ENCODE measurements at regions not wholly inside any gene's neighbourhood (a gene's known extent, or its start where the extent isn't known, plus 50 kb on each side); places are given as distances from the start of the nearest gene placed in this dataset.
A peak's percentile ranks its signal among the peaks of the same experiment; 100 is the strongest.

DNA sequence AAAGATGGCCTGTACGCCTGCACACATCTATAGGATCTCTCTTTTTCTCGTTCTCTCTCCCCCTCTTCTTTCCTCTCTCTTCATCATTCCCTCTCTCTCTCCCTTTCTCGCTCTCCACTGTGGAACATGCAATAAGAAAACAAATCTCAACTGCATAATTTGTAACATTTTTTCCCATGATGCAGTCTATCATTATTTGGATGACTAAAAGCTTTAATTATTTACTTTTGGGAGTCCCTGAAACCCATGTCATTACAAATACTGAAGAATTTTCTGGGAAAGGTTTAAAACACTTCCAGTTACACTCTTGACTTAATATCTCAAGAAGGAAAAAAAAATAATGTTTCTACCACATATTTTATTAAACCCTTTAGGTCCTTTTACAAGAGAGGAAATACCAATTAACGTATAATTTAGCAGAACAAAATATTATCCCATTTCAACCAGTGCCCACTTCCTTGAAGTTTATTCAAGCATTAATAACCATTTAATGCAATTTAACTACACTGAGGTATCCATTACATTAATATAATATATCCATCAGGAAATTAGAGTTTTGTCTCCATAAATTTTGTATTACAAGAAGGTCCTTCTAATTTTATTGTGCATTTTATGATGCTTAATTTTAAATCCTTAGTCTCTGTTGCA is 1615.2 kb upstream of the ACVR2A start:
- no peak overlapping the region for H3K4me3 Mint-ChIP-seq (ENCODE audit: unreplicated experiment)
- TF ChIP-seq, protein P1, sequence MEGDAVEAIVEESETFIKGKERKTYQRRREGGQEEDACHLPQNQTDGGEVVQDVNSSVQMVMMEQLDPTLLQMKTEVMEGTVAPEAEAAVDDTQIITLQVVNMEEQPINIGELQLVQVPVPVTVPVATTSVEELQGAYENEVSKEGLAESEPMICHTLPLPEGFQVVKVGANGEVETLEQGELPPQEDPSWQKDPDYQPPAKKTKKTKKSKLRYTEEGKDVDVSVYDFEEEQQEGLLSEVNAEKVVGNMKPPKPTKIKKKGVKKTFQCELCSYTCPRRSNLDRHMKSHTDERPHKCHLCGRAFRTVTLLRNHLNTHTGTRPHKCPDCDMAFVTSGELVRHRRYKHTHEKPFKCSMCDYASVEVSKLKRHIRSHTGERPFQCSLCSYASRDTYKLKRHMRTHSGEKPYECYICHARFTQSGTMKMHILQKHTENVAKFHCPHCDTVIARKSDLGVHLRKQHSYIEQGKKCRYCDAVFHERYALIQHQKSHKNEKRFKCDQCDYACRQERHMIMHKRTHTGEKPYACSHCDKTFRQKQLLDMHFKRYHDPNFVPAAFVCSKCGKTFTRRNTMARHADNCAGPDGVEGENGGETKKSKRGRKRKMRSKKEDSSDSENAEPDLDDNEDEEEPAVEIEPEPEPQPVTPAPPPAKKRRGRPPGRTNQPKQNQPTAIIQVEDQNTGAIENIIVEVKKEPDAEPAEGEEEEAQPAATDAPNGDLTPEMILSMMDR (IDR thresholded peaks at IDR 0.05) = no peak
- no peaks in the 10 kb centered on the region for H3K27me3 Mint-ChIP-seq (ENCODE audit: unreplicated experiment)
- H3K27ac Mint-ChIP-seq (ENCODE audit: unreplicated experiment) = peak overlapping the region; percentile 75
- H3K4me1 Mint-ChIP-seq (ENCODE audit: unreplicated experiment) = peaks cover 23% of the 10 kb centered on the region
- peaks cover 10% of the 10 kb centered on the region for H3K9me3 Mint-ChIP-seq (ENCODE audit: unreplicated experiment)
- no peak for DNase-seq (ENCODE audit: extremely low spot score, unreplicated experiment)
- no peaks in the 10 kb centered on the region for H3K36me3 Mint-ChIP-seq (ENCODE audit: unreplicated experiment)

DNA sequence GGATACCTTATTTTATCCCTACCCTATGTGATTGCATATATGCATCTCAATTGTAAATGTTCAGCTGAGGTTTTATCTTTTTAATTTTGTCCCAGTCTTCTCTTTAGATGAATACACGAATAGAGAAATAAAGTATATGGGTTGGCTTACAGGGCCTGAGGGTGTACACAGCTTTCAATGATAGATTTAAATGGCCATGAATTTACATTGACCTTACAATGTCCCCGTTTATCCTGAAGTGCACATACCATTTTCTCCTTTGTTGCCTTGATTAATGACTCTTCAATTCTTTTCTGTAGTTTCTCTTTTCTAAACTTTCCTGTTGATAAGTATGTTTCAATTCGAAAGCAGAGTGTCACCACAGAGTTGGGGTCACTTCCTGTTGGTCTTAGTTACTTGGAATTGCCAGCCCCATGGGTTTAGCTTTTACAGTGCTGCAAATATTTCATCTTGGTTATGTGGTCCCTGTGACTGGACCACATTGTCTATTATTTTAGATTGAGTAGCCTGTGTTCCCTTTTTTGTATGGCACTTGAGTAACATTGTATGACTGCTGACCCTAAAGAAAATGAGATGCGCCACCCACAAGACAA is 1616.3 kb upstream of the ACVR2A start:
- TF ChIP-seq, protein P1 (IDR thresholded peaks at IDR 0.05) = no peak
- Mint-ChIP-seq H3K4me3 (ENCODE audit: unreplicated experiment) (no peak overlapping the region), H3K4me1 (ENCODE audit: unreplicated experiment) (peaks cover 27% of the 10 kb centered on the region), H3K9me3 (ENCODE audit: unreplicated experiment) (peaks cover 10% of the 10 kb centered on the region), H3K27me3 (ENCODE audit: unreplicated experiment) (no peaks in the 10 kb centered on the region), H3K36me3 (ENCODE audit: unreplicated experiment) (no peaks in the 10 kb centered on the region), H3K27ac (ENCODE audit: unreplicated experiment) (peak overlapping the region; percentile 18)
- no peak for DNase-seq (ENCODE audit: extremely low spot score, unreplicated experiment)

GRCh38 chr2:146228020-146228393 is 1616.8 kb upstream of the ACVR2A start:
- no peaks in the 10 kb centered on the region for H3K36me3 Mint-ChIP-seq (ENCODE audit: unreplicated experiment)

DNA sequence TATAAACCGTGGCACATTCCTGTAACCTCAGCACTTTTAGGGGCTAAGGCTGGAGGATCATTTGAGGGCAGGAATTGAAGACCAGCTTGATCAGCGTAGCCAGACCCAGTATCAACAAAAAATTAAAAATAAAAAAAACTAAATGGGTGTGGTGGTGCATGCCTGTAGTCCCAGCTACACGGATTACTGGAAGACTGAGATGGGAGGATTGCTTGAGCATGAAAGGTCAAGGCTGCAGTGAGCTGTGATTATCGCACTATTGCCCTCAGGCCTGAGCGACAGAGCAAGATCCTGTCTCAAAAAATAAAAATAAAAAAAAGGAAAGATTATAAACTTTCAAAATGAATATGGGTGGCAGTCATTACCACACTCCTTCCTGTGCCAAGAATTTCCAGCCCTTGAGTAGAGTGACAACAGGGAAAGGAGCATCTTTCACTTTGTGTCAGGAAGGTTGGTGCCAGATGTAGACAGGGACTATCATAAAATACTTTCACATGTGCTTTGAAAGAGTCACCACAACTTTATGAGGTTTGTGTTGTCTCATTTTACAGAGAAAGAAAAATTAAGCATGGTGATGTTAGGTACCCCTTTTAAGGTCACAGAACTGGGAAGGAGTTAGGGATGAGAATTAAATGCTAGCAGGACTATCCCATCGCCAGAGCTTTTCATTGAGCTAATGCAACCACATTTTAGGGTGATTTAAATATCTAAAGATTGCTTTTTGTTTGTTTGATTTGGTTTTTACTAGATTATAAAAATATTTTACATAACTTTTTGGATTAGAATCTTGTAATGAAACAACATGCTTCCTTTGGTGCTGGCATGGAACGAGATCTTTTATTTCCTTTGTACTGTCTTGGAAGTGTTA is 1617.4 kb upstream of the ACVR2A start:
- no peaks in the 10 kb centered on the region for H3K27me3 Mint-ChIP-seq (ENCODE audit: unreplicated experiment)
- H3K36me3 Mint-ChIP-seq (ENCODE audit: unreplicated experiment) = no peaks in the 10 kb centered on the region
- no peak overlapping the region for H3K4me3 Mint-ChIP-seq (ENCODE audit: unreplicated experiment)
- peaks cover 36% of the 10 kb centered on the region for H3K4me1 Mint-ChIP-seq (ENCODE audit: unreplicated experiment)
- TF ChIP-seq, protein P1 (IDR thresholded peaks at IDR 0.05) = no peak
- H3K9me3 Mint-ChIP-seq (ENCODE audit: unreplicated experiment) = peaks cover 16% of the 10 kb centered on the region
- no peak overlapping the region for H3K27ac Mint-ChIP-seq (ENCODE audit: unreplicated experiment)
- no peak for DNase-seq (ENCODE audit: extremely low spot score, unreplicated experiment)

More at GRCh38 chr2:146228020-146228393, 1616.8 kb upstream of the ACVR2A start:
- no peak overlapping the region for H3K27ac Mint-ChIP-seq (ENCODE audit: unreplicated experiment)
- H3K9me3 Mint-ChIP-seq (ENCODE audit: unreplicated experiment) = peaks cover 10% of the 10 kb centered on the region
- peaks cover 29% of the 10 kb centered on the region for H3K4me1 Mint-ChIP-seq (ENCODE audit: unreplicated experiment)
- TF ChIP-seq, protein P1 (IDR thresholded peaks at IDR 0.05) = no peak
- H3K4me3 Mint-ChIP-seq (ENCODE audit: unreplicated experiment) = no peak overlapping the region
- no peak for DNase-seq (ENCODE audit: extremely low spot score, unreplicated experiment)
- no peaks in the 10 kb centered on the region for H3K27me3 Mint-ChIP-seq (ENCODE audit: unreplicated experiment)

DNA sequence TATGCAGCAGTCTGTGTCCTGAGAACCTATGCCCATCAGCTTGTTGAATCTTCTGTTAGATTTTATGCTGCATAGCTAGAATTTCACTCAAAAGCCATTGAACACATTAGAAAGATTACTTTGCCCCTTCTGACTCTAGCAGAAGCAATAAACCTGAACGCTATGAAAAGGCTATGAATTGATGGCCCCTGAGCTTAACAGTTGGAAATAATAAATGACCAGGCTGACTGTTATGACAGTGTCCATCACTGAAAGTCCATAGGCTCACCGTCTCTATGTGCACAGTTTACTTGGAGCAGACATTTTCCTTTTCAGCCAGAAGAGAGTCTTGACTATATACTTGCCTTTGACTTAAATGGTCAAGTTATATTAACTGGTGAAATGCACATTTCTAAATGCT is 1618.8 kb upstream of the ACVR2A start:
- H3K4me1 Mint-ChIP-seq (ENCODE audit: unreplicated experiment) = peaks cover 45% of the 10 kb centered on the region
- DNase-seq (ENCODE audit: extremely low spot score, unreplicated experiment) = no peak
- H3K9me3 Mint-ChIP-seq (ENCODE audit: unreplicated experiment) = peaks cover 16% of the 10 kb centered on the region
- no peaks in the 10 kb centered on the region for H3K27me3 Mint-ChIP-seq (ENCODE audit: unreplicated experiment)
- TF ChIP-seq, protein P1 (IDR thresholded peaks at IDR 0.05) = no peak
- H3K36me3 Mint-ChIP-seq (ENCODE audit: unreplicated experiment) = no peaks in the 10 kb centered on the region
- H3K27ac Mint-ChIP-seq (ENCODE audit: unreplicated experiment) = no peak overlapping the region
- H3K4me3 Mint-ChIP-seq (ENCODE audit: unreplicated experiment) = no peak overlapping the region

Measured in osteocyte (in vitro differentiated cells).